Caki2 (cell line): ENCODE measurements at regions not wholly inside any gene's neighbourhood (a gene's known extent, or its start where the extent isn't known, plus 50 kb on each side); places are given as distances from the start of the nearest gene placed in this dataset.

ENCODE experiments used
- DNase-seq: peaks from one replicate; pipeline ENCODE4 v3.0.0-alpha.2; 2015; ENCODE audit warnings: low read depth
- in situ Hi-C: cut with HindIII; loops from 2 replicates; pipeline ENCODE4 v1.10.0; 2016; ENCODE audit warnings: low sequenced_read_pairs, low pct_unique_long_range_greater_than_20kb, mixed read lengths

DNA sequence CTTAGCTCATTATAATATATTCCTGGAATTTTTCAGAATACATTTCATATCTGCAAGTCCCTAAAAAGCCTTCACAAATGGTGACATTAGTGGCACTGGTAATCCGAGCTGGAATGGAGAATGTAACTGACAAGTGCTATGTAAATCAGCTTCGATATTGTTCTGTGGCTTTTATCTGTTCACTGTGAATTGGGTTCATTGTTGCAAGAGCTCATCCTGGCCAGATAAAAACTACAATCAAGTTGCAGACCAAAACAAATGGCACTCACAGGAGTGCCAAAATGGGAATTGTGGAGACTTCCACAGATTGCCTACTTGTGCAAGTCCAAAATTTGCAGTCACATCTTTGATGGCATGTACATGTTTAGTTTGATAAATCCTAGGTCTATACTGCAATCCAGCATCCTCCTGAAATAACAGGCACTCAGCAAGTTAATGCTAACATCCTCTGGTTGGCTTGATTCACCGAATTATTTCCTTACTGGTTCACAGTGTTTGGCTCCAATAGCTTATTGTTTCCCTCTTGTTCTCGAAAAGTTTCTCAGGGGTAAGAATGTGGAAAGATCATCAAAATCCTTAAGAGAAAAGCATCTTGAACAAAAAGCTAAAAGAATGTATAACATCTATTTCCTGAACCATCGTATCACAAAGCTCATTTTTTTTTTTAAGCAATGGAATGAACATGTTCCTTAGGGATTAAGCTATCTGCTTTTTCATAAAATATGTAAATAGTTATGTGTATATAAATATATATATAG lies 904.9 kb downstream of the CENPC start:
- in situ Hi-C loops, result no loop called here
- no peak for DNase-seq

DNA sequence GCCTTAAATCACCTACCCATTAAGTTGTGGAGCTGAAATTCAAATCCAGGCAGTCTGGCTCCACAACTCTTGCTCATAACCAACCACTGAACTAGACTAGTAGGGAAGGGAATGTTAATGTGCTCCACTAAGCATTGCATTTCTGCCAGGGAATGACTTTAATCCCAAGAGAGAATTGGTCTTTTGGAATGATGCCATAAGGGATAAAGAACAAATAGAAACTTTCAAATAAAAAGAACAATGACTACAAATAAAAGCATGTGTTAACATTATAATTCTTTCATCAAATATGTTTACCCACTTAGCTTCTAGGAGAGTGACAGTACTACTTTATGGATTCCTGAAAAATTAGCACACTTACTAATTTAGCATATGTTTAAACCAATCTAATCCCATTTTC lies 905.9 kb downstream of the CENPC start:
- in situ Hi-C loops, result no loop called here
- DNase-seq, result no peak

DNA sequence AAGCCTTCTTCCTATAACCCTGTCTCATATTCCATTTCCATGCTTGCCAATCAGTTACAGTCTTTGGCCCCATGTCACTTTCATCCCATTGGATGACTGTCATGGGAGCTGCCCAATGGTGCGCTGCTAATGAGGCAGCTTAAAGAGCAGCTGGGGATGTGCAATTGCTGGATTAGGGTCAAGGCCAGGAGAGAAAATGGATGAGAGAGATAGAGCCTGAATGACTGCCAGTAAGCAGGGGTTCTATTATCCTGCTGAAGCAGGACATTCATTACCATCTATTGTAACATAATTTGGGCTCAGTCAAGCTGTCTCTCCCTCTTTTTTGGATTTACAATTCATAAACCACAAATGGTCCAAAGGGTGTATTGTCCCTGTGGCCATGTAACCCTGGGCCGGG lies 909.0 kb downstream of the CENPC start:
- in situ Hi-C loops, result no loop called here
- DNase-seq, result no peak

DNA sequence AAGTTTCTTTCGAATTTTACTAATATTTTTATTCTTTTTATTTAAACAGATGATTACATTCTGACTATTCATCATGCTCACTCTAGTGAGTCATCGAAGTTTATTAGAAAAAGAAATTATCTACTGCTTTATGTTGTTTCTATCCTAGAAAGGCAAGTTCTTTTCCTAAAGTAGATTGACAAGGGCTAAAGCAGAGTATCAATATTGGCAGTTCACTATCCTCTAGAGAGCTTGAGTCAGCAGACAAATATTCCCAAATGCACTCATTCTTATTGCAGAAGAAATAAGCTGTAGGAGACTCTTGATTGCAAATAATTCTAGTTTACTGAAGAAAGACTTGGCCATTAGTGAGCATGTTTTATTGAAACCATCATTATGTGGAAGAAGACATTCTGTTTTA lies 911.8 kb downstream of the CENPC start:
- DNase-seq, result no peak
- in situ Hi-C loops, result no loop called here

DNA sequence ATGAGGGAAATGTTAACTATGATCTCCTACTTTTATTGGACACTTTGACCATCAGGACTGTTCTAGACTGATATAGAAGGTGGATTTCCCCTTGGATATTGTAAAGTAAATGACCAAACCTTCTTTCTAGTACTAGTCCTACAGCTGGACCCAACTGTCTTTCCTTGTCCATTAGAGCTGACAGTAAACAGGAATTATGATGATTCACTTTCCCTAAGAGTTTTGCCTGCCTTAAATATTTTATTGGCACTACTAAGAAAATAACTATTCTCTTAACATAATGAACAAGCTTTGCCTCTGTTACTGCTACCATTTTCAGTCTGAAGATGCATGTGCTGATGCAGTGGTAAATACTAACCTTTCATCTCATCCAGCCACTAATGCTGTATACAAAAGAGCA lies 915.4 kb downstream of the CENPC start:
- DNase-seq, result no peak
- in situ Hi-C loops, result no loop called here

DNA sequence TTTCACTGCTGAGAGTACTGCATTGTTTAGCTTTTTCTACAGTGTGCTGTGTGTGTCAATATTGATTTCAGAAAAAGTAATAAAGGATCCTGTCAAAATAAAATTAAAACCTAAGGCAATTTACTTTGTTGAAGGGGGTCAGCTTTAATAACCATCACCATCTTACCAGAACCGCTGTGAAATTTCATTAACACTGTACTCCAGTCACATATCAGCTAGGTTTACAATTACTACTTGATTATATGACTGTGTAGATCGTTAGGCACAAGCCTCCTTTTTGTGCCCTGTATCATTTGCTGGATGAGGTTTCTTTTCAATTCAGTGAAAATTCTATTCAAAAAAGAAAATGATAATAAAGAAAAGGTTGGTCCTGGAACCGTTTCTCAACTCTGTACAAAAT lies 917.2 kb downstream of the CENPC start:
- in situ Hi-C loops, result no loop called here
- DNase-seq, result no peak

DNA sequence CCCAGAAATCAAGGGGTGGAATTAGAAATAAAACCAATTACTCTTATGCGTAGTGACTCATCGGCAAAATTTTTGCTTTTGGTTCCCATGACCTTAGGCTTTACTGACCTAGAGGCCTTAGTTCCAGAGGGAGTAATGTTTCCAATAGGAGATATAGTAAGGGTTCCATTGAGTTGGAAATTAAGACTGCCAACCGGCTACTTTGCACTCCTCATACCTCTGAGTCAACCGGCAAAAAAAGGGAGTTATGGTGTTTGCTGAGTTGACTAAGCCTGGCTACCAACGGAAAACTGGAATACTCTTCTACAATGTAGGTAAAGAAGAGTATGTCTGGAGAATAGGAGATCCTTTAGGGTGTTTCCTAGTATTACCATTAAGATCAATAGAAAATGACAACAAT lies 919.8 kb downstream of the CENPC start:
- DNase-seq, result no peak
- in situ Hi-C loops, result no loop called here

DNA sequence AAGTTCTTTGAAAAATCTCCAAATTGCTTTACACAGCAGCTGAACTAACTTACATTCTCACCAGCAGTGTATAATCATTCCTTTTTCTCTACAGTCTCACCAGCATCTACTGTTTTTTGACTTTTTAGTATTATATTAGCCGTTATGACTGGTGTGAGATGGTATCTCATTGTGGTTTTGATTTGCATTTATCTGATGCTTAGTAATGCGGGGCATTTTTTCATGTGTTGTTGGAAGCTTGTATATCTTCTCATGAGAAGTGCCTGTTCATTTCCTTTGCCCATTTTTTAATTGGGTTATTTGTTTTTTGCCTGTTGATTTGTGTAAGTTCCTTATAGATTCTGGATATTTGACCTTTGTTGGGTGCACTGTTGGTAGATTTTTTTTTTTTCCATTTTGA lies 931.7 kb downstream of the CENPC start:
- no peak for DNase-seq
- in situ Hi-C loops, result no loop called here

DNA sequence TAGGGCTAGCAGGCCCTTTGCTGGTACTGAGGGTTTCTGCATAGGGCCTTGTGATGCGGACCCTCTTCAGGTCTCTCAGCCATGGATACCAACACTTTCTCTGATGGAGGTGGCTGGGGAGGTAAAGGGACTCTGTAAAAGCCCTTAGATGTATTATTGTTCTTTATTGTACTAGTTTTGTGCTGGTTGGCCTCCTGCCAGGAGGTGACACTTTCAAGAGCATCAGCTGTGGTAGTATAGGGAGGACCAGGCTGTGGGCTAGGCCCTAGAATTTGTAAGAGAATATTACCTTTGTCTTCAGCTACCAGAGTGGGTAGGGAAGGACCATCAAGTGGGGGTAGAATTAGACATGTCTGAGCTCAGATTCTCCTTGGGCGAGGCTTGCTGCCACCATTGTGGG lies 936.3 kb downstream of the CENPC start:
- in situ Hi-C loops, result no loop called here
- DNase-seq, result no peak

DNA sequence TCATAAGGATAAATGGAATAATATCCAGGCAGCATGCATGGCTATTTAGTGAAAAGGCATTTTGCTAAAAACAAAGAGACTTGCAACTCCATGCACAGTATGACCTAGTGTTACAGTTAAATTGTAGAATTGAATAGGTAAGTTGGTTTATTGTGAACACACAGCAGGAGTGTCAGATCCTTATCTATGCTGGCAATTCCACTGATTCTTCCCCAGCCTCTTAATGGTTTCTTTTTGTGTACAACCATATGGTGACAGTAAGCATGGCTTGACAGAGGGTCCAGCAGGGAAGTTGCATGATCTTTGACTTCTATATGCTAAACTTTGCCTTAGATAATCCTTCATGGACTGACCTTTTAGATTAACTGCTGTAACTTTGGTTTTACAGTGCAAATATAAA lies 936.6 kb upstream of the EPHA5 start:
- in situ Hi-C loops, result no loop called here
- no peak for DNase-seq

DNA sequence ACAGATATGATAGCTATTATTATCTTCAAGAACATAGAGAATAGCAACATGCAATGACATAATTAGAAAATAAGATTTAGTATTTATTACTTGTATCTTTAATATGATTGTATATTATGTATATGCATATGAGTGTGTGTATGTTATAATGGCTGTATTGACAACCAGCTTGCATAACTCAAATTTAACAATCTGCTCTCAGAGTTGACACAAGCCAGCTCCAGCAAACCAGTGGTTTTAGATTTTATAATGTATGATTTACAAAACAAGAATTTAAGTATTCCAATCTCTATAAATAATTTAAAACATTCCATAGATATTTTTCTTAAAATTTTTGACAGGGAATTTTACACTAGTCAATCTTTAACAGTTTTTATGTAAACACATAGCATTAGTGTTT lies 935.9 kb upstream of the EPHA5 start:
- DNase-seq, result no peak
- in situ Hi-C loops, result no loop called here

DNA sequence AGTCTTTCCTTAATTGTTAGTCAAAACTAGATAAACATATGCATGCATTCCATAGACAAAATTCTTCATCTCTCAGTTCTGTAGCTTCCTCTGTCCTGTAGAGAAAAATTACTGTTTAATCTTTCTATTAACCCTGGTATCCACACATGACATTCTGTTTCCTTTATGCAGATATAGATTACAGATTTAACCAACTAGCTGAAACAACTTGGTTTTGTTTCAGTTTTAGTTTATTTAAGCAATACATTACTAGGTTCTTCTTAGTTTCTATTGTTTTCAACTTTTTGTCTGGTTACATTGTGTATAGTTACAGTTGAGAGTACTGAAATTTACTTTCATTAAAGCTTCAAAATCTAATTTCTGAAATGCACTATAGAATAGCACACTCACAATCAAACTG lies 933.9 kb upstream of the EPHA5 start:
- in situ Hi-C loops, result no loop called here
- DNase-seq, result no peak

DNA sequence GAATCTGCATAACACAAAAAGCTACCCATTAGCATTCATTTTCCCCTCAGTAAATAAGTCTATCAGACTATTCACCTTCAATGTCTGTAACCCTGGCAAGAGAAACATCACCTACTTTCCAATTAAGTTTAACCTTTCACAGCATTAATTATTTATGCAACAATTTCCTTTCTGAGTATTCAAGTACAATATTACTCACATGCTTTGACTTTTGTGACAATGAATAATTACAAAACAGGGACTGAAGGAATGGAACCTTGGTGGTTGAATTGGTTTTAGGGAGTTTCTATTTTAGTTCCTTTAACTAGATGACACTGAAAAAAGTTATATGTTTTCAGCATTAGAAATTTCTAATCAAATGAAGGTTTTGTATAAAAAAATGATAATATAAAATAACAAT lies 932.3 kb upstream of the EPHA5 start:
- in situ Hi-C loops, result no loop called here
- DNase-seq, result no peak

DNA sequence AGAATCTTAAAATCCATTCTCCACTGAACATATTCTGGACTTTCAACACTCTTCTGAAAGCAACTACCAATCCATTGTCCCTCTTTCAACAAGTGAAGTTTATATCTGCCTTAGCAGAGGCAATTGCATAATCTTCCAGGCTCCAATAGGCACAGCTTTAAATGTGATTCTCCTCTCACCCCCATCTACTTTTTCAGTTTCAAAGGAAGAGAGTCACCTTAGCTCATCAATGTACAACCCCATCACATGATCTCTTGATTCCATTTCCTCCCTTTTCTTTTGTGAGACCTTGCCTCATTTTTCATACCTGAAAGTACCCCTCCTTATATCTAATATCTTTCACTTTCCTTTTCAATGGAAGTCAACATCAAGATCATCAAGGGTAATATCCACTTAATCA lies 921.7 kb upstream of the EPHA5 start:
- no peak for DNase-seq
- in situ Hi-C loops, result no loop called here

DNA sequence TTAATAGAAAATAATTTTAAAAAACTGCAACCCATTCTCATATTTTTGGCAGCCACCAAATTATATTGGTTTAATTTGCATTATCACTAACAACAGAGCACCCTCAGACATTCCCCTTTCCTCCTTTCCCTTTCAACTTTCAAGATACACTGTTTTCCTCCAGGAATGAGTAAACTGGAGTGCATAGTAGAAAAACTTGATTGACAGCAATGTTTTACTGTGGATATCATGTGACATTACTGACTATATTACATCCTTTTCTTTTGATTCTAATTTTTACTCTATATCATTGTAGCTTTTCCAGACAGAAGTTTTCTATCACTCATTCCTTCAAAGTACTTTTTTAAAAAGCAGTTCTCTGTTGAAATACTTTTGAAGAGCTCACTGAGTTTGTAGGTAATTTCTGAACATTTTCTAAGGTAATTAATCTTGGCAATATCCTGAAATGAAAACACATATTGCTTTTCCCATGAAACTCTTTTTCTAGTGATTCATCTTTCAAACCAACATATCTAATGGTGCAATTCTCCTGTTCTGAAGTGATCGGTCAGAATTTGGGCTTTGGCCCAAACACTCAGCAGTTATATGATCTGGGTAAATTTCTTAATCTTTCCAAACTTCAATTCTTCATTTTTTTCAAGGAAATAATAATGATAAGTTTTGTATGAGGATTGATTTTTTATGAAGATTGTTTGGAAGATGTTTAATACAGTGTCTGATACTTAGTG lies 920.4 kb upstream of the EPHA5 start:
- no peak for DNase-seq
- in situ Hi-C loops, result no loop called here

DNA sequence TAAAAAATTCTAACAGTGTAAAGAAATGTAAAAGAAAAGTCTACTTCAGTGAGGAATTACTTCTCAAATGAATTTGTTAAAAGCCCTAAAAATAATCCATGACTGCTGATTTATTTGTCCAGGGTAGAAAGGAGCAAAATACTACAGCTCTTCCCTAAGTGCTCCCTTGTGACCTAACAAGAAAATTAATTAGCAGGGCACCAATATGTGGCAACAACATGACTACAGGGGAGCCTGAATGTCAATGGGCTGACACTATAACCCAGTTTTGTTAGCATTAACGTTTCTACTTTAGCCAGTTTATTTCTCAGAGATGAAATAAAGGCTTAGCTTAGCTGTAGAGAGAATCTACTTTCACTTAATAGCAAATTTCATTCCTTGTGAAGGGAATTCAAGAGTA lies 918.9 kb upstream of the EPHA5 start:
- in situ Hi-C loops, result no loop called here
- DNase-seq, result no peak

DNA sequence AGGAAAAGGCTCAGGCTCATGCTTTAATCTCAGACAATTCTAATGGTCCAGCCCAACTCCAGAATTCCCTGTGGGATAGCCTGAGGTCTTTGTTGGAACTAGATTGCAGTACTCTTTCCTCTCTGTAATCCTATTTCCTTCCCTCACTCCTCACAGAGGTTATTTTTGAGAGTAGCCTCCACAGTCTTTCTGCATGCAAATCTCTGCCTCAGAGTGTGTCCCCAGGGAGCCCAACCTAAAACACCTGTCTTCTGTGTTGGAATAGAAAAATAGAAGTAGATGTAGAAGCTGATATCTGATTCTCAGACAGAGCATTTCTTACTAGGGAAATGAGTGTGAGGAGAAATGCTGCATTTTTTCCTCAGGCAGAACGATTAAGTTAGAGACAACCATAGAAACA lies 915.5 kb upstream of the EPHA5 start:
- DNase-seq, result no peak
- in situ Hi-C loops, result no loop called here

DNA sequence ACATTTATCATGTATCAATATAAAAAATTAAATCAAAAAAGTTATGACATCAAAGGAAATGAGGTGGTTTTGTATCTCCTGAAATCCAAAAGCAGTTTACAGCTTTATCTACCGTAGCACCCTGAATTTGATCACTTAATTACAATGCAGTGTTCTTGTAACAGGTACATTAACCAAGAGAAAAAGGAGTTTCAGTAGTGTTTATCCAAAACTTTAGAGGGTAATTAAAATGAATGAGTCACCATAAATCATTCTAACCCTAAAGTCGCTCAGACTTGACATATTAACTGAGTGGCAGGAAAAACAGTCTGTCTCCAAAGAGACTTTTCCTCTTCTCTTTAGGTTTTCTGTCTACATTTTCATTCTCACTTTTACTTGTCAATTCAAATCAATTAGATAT lies 907.6 kb upstream of the EPHA5 start:
- in situ Hi-C loops, result no loop called here
- DNase-seq, result no peak

DNA sequence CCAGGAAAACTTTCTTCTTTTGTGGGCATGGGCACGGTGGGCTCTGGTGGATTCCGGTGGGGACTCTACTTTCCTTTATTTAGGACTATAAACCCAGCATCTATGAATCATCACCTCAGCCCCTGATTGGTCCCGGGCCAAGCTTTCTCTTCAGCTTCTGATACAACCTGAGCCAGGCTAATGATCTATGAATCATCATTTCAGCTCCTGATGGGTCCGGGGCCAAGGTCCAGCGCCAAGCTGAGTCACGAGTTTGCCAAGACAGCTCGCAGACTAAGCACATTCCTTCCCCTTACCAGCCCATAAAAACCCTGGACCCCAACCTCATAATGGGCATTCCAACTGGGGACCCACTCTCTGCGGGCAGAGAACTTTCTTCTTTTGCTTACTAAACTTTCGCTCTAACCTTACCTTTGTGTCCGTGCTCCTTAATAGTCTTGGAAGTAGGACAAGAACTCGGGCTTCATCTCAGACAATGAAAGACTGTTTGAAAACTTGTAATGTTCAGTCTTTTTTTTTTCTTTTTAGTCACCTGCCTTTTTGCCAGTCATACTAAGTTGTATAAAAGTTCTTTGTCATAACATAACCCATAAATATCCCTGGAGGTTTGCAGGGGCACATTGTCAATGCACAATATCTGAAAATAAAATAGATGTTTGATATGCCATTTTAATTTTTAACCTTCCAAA lies 904.9 kb upstream of the EPHA5 start:
- peak; percentile 90 for DNase-seq
- in situ Hi-C loops, result no loop called here
